Testis (tissue), 2 donors: ENCODE measurements at regions not wholly inside any gene's neighbourhood (a gene's known extent, or its start where the extent isn't known, plus 50 kb on each side); places are given as distances from the start of the nearest gene placed in this dataset.

Experiments
- DNase-seq: peaks from one replicate; pipeline ENCODE4 v3.0.0-alpha.2; 2019
- H3K27ac ChIP-seq, 2 donors: fragments of 200-600 bp; sonication (generic); one replicate each; pipeline ENCODE4 v1.5.1; 2019
- H3K27me3 ChIP-seq: fragments of 200-600 bp; sonication (generic); one replicate; pipeline ENCODE4 v1.5.1; 2019
- H3K36me3 ChIP-seq: fragments of 200-600 bp; sonication (generic); one replicate; pipeline ENCODE4 v1.5.1; 2017; ENCODE audit warnings: low read depth; ENCODE audit errors: missing control alignments
- H3K4me1 ChIP-seq: fragments of 200-600 bp; sonication (generic); one replicate; pipeline ENCODE4 v1.5.1; 2019
- H3K4me3 ChIP-seq, 2 donors: fragments of 200-600 bp; sonication (generic); one replicate each; pipeline ENCODE4 v1.5.1; 2017 to 2019
- H3K9me3 ChIP-seq: fragments of 200-600 bp; sonication (generic); one replicate; pipeline ENCODE4 v1.5.1; 2017
- CTCF ChIP-seq, 3 experiments: fragments of 450-650 bp in 2 of 3; fragments of 200-600 bp in 1 of 3; sonication (generic) in 1 of 3; IDR thresholded peaks; one replicate each; pipeline ENCODE4 v1.5.1; 2016 to 2019; ENCODE audit warnings: antibody characterized with exemption in 3 of 3, mild to moderate bottlenecking in 2 of 3, moderate library complexity in 1 of 3
- POLR2A ChIP-seq: fragments of 450-650 bp; IDR thresholded peaks from one replicate; pipeline ENCODE4 v1.6.1; 2017; ENCODE audit warnings: antibody characterized with exemption, mild to moderate bottlenecking, moderate library complexity
- WGBS, 2 donors: methylation state at CpG; one replicate each; pipeline ENCODE4 v1.1.5; 2018; 5-methylcytosine and 5-hydroxymethylcytosine counted together
- intact Hi-C: fragments of 100-400 bp; cut with DNase I; formaldehyde crosslinking; loops from one replicate; pipeline ENCODE4 v1.15.1; 2023; ENCODE audit warnings: low total_unique reads

- no peak for TF ChIP-seq CTCF (IDR thresholded peaks at IDR 0.05)
- TF ChIP-seq POLR2A: no peak
- H3K27me3 ChIP-seq: no peaks in the 10 kb centered on the region
- intact Hi-C loops: no loop called here
- no peaks in the 10 kb centered on the region for H3K9me3 ChIP-seq
- no peaks in the 10 kb centered on the region for H3K36me3 ChIP-seq
- H3K4me1 ChIP-seq: no peaks in the 10 kb centered on the region
- H3K4me3 ChIP-seq: no peak overlapping the region
- no peak overlapping the region for H3K27ac ChIP-seq
- WGBS, 2 donors: 67 to 74% methylated on average over 1 of the region's 1 CpG
- DNase-seq: no peak
These were observed 215.2 kb upstream of the THSD7B start for GRCh38 chr2:136550181-136550580.

- TF ChIP-seq POLR2A (no peak), CTCF (IDR thresholded peaks at IDR 0.05) (no peak)
- Histone ChIP-seq H3K4me3 (no peak overlapping the region), H3K36me3 (no peaks in the 10 kb centered on the region), H3K4me1 (no peaks in the 10 kb centered on the region), H3K27me3 (no peaks in the 10 kb centered on the region), H3K9me3 (no peaks in the 10 kb centered on the region), H3K27ac (no peak overlapping the region)
- intact Hi-C loops: no loop called here
- no peak for DNase-seq
- WGBS, 2 donors: 55 to 77% methylated on average over 4 to 5 of the region's 5 CpGs
These were observed 226.0 kb upstream of the THSD7B start for GRCh38 chr2:136539355-136539754.

GRCh38 chr2:136538489-136538888 is 226.9 kb upstream of the THSD7B start:
- TF ChIP-seq CTCF (IDR thresholded peaks at IDR 0.05): no peak
- no peak for TF ChIP-seq POLR2A
- Histone ChIP-seq H3K9me3 (no peaks in the 10 kb centered on the region), H3K27me3 (no peaks in the 10 kb centered on the region), H3K4me1 (no peaks in the 10 kb centered on the region), H3K27ac (no peak overlapping the region), H3K4me3 (no peak overlapping the region), H3K36me3 (no peaks in the 10 kb centered on the region)
- intact Hi-C loops: no loop called here
- no peak for DNase-seq
- 63 to 76% methylated on average over 4 of the region's 4 CpGs for WGBS, 2 donors

- H3K4me3 ChIP-seq: no peak overlapping the region
- no peak for TF ChIP-seq CTCF (IDR thresholded peaks at IDR 0.05)
- TF ChIP-seq POLR2A: no peak
- no peaks in the 10 kb centered on the region for H3K36me3 ChIP-seq
- H3K27me3 ChIP-seq: no peaks in the 10 kb centered on the region
- H3K4me1 ChIP-seq: no peaks in the 10 kb centered on the region
- WGBS, 2 donors: 56 to 59% methylated on average over 3 of the region's 3 CpGs
- DNase-seq: no peak
- no peaks in the 10 kb centered on the region for H3K9me3 ChIP-seq
- H3K27ac ChIP-seq: no peak overlapping the region
- intact Hi-C loops: no loop called here
These were observed 230.5 kb upstream of the THSD7B start for GRCh38 chr2:136534811-136535210.

- no peaks in the 10 kb centered on the region for H3K9me3 ChIP-seq
- H3K4me1 ChIP-seq: no peaks in the 10 kb centered on the region
- H3K27me3 ChIP-seq: no peaks in the 10 kb centered on the region
- TF ChIP-seq POLR2A (no peak), CTCF (IDR thresholded peaks at IDR 0.05) (no peak)
- H3K36me3 ChIP-seq: no peaks in the 10 kb centered on the region
- WGBS, 2 donors: 84 to 96% methylated on average over 2 of the region's 2 CpGs
- DNase-seq: no peak
- H3K27ac ChIP-seq: no peak overlapping the region
- intact Hi-C loops: no loop called here
- no peak overlapping the region for H3K4me3 ChIP-seq
These were observed 233.2 kb upstream of the THSD7B start for GRCh38 chr2:136532171-136532570.
